Astrocyte (in vitro differentiated cells and primary cell): ENCODE measurements at regions not wholly inside any gene's neighbourhood (a gene's known extent, or its start where the extent isn't known, plus 50 kb on each side); places are given as distances from the start of the nearest gene placed in this dataset.

Experiments used
- CTCF ChIP-seq: IDR thresholded peaks from 2 replicates; pipeline ENCODE4 v1.5.1; 2011; ENCODE audit warnings: low read depth, mild to moderate bottlenecking, inconsistent platforms, low read length, moderate library complexity; ENCODE audit not compliant: insufficient read depth
- EZH2 ChIP-seq: IDR thresholded peaks from 2 replicates; pipeline ENCODE4 v1.6.1; 2012; ENCODE audit warnings: mild to moderate bottlenecking, low read length, inconsistent platforms; ENCODE audit not compliant: insufficient read depth

GRCh38 chr3:193865339-193865738 is 270.6 kb upstream of the HES1 start:
- TF ChIP-seq CTCF, result no peak
- no peak for TF ChIP-seq EZH2
